HG02970 (cell line): ENCODE measurements at regions not wholly inside any gene's neighbourhood (a gene's known extent, or its start where the extent isn't known, plus 50 kb on each side); places are given as distances from the start of the nearest gene placed in this dataset.
"Not testable (repeated sequence)": the region's sequence is repeated elsewhere in the genome, so short reads cannot be mapped to it uniquely, and the experiment has no call there.

Source experiments
- ATAC-seq: cut with Tn5 transposase; IDR thresholded peaks from one replicate; pipeline ENCODE4 v1.9.1; 2021; ENCODE audit warnings: mild to moderate bottlenecking, moderate library complexity, moderate number of reproducible peaks; ENCODE audit not compliant: unreplicated experiment, low FRiP score

DNA sequence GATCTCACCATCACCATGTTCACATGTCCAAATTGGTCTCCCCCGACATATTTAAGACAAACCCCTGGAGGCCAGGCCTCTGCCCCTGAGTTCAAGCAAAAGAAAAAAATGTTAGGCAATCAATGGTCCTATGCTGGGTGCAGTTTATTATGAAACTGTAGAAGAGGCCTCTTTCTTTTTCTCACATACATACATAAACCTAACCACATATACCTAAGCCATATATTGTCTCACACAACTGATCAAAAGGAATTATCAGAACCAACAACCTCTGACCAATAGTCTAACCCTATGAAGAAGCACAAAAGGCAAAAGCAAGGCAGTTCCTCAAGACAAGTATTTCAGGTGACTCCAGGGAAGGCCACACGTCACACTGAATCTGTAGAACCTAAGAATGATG lies 49.9 kb downstream of the ILRUN start:
- ATAC-seq: no peak

DNA sequence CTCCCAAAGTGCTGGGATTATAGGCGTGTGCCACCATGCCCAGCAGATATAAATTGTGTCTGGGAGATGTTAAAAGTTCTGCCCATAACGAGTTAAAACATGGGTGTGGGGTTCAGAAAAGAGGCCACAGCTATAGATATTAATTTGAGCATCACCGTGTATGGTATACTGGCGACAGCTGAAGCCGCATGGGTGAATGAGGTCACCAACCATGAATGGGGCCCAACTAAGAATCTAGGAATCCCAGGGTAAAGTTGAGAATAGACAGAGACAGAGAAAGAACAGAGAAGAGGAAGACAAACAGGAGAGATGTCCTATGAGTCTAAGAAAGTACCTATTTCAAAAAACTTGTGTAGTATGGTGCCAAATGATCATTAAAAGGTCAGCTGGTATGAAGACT lies 50.9 kb downstream of the ILRUN start:
- no peak for ATAC-seq

DNA sequence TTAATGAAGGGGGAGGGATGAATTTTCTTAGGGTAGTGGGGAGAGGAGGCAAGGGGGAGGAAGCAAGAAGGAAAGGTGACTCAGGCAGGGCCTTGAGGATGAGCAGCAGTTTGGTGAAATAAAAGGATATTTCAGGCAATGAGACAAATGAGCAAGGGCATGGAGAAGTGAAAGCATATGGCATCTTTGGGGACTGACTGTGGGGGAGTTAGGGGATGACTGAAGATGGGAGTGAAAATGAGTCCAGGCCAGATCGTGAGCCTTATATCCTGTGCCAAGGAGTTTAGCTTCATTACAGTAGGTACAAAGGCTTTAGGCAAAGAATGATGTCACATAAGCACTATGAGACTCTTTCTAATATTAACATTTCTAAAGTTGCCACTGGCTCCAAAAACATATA lies 51.9 kb downstream of the ILRUN start:
- no peak for ATAC-seq

GRCh38 chr6:34642427-34642826 lies 54.1 kb downstream of the ILRUN start:
- ATAC-seq: no peak

- not testable (repeated sequence) for ATAC-seq
These were observed 56.3 kb downstream of the ILRUN start for GRCh38 chr6:34640074-34640849.

GRCh38 chr6:34638834-34639736 lies 57.5 kb downstream of the ILRUN start:
- ATAC-seq: peak; percentile 70

GRCh38 chr6:34633785-34634184 lies 62.8 kb downstream of the ILRUN start:
- no peak for ATAC-seq

DNA sequence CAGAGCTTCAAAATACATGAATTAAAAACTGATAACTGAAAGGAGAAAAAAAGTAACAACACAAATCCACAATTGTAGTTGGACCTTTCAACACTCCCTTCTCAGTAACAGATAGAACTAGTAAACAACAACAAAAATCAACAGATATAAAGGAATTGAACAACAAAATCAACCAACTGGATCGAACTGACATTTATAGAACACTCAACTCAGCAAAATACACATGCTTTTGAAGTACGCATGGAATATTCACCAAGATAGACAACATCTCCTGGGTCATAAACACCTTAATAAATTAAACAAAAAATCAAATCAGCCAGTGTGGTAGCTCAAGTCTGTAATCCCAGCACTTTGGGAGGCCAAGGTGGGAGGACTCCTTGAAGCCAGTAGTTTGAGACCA lies 63.3 kb downstream of the ILRUN start:
- ATAC-seq: no peak

GRCh38 chr6:34630040-34630439 lies 66.5 kb downstream of the ILRUN start:
- no peak for ATAC-seq

DNA sequence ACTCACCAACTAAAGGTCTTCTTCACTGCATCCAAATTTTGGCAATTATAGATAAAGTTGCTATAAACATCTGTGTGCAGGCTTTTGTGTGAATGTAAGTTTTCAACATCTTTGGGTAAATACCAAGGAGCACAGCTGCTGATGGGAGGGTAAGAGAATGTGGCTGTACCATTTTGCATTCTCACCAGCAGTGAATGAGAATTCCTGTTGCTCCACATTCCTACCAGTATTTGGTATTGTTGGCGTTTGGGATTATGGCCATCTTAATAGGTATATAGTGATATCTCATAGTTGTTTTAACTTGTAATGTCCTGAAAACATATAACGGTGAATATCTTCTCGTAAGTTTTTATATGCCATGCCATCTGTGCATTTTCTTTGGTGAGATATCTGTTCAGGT lies 69.3 kb downstream of the ILRUN start:
- no peak for ATAC-seq

- ATAC-seq: no peak
These were observed 62.5 kb upstream of the SPDEF start for GRCh38 chr6:34618430-34619182.

DNA sequence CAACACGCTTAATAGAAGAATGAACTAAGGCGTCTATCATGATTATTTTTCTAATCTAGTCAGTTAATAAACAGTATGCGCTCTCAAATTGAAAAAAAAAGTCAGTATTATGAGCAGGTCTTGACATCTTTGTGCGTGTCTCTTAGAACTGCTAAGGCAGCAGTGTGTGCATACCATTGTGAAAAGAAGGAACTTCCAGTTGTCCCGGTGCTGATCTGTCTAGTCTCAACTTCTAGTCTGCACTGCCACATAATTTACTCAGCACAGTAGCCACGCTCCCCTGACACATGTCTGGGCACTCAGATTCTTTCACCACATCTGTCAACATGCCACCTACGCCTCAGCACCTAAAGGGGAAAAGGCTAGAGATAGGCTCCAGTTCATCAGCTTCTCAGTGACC lies 61.1 kb upstream of the SPDEF start:
- ATAC-seq: no peak

GRCh38 chr6:34616227-34616585 lies 60.1 kb upstream of the SPDEF start:
- no peak for ATAC-seq

DNA sequence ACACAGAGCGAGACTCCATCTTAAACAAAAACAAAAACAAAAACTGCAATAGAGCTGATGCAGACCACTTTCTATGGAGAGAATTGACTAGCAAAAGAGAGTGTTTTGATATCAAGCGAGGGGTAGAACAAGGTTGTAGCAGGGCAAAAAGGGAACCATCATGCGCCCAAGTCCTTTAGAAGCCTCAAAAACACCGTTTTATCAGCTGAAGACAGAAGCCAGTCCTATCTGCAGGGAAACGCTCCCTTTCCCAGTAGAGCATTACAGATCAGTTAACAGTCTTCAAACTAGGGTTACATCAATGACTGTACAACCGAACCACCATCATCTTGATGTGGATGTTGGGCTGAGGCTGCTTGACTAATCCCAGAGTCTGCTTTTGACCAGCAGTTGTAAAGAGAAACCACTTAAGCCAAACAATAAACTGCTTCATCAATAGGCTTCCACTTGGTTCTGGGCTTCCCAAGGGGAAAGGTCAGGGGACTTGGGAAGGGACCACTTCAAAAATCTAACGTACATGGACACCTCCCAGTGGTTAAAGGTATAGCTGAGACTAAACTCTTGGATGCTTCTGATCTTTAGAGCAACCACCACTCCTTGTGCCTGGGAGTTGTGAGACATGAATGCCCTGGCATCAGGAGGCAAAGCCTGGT lies 59.6 kb upstream of the SPDEF start:
- ATAC-seq: no peak

GRCh38 chr6:34610819-34611477 lies 54.8 kb upstream of the SPDEF start:
- no peak for ATAC-seq

DNA sequence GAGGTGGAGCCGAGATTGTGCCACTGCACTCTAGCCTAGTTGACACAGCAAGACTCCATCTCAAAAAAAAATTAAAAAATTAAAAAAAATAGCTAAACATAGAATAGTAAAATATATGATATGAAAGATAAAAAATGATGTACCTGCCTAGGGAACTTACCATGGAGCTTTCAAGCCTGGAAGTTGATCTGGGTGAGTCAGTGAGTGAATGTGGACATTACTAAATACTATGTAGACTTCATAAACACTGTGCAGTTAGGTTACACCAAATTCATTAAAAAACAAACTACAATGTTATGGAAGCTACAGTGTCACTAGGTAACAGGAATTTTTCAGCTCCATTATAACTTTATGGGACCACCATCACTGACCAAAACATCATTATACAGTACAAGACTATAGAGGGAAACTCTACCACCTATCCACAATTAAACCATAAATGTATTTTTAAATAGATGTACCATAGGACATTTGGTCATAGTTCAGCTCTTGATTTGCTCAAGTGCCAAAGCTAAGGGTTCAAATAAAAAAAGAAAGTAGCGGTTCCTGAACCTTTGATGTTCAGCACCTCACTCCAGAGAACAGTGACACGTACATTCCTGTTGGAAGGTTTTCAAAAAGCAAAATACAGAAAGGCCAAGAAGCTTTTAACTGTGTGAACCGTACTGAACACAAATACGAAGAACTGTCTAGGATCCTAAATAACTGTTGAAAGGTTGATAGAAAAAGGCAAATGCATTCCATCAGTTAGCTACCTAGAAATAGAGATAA lies 52.4 kb upstream of the SPDEF start:
- no peak for ATAC-seq

GRCh38 chr6:34606477-34607265 lies 50.5 kb upstream of the SPDEF start:
- ATAC-seq: no peak
